OCI-LY3 (cell line): ENCODE measurements at regions not wholly inside any gene's neighbourhood (a gene's known extent, or its start where the extent isn't known, plus 50 kb on each side); places are given as distances from the start of the nearest gene placed in this dataset.

Source experiments
- CTCF ChIP-seq: fragments of 200-600, 300-600 bp; sonication (generic); IDR thresholded peaks from 2 replicates; pipeline ENCODE4 v1.5.1; 2014; ENCODE audit warnings: antibody characterized with exemption, low read length, low read depth
- EZH2phosphoT487 ChIP-seq: fragments of 200-600 bp; shearing (Covaris generic); IDR thresholded peaks from 2 replicates; pipeline ENCODE4 v1.6.1; 2018; ENCODE audit warnings: antibody characterized with exemption, mixed run types, low read depth

- TF ChIP-seq CTCF (no peak), EZH2phosphoT487 (no peak)
Measured at GRCh38 chr12:46573347-46573658, 200.7 kb upstream of the SLC38A2 start.
